ENCODE measurements at regions not wholly inside any gene's neighbourhood (a gene's known extent, or its start where the extent isn't known, plus 50 kb on each side); places are given as distances from the start of the nearest gene placed in this dataset.

- Histone ChIP-seq H3K9me3 (peaks cover 10% of the 10 kb centered on the region), H4K20me1 (no peaks in the 10 kb centered on the region), H3K4me3 (no peak overlapping the region), H3K4me1 (peaks cover 64% of the 10 kb centered on the region), H3K27me3 (no peaks in the 10 kb centered on the region), H3K4me2 (peak overlapping the region; percentile 74), H3K27ac (no peak overlapping the region), H3K9ac (no peak overlapping the region), H3K36me3 (no peaks in the 10 kb centered on the region)
- TF ChIP-seq Cebpa-rat (IDR thresholded peaks at IDR 0.05), result no peak
Measured at GRCh38 chr10:93150289-93150688, 76.6 kb downstream of the CYP26A1 start.

GRCh38 chr10:93150990-93151547, 77.4 kb downstream of the CYP26A1 start:
- Histone ChIP-seq H3K27ac (no peak overlapping the region), H4K20me1 (no peaks in the 10 kb centered on the region), H3K9me3 (peaks cover 10% of the 10 kb centered on the region), H3K4me2 (peak overlapping the region; percentile 74), H3K36me3 (no peaks in the 10 kb centered on the region), H3K4me1 (peaks cover 56% of the 10 kb centered on the region), H3K27me3 (no peaks in the 10 kb centered on the region), H3K9ac (no peak overlapping the region), H3K4me3 (no peak overlapping the region)
- no peak for TF ChIP-seq Cebpa-rat (IDR thresholded peaks at IDR 0.05)

GRCh38 chr10:93152136-93152535, 78.4 kb downstream of the CYP26A1 start:
- H3K4me1 ChIP-seq, result peaks cover 45% of the 10 kb centered on the region
- H3K27ac ChIP-seq, result no peak overlapping the region
- no peaks in the 10 kb centered on the region for H3K27me3 ChIP-seq
- no peaks in the 10 kb centered on the region for H4K20me1 ChIP-seq
- no peaks in the 10 kb centered on the region for H3K36me3 ChIP-seq
- peaks cover 10% of the 10 kb centered on the region for H3K9me3 ChIP-seq
- no peak overlapping the region for H3K9ac ChIP-seq
- no peak overlapping the region; the same call in 1 of the 2 replicates for H3K4me2 ChIP-seq
- no peak for TF ChIP-seq Cebpa-rat (IDR thresholded peaks at IDR 0.05)
- H3K4me3 ChIP-seq, result no peak overlapping the region

- no peak for TF ChIP-seq Cebpa-rat (IDR thresholded peaks at IDR 0.05)
- Histone ChIP-seq H3K27me3 (no peaks in the 10 kb centered on the region), H3K36me3 (no peaks in the 10 kb centered on the region), H3K4me3 (no peak overlapping the region), H3K9ac (no peak overlapping the region), H4K20me1 (no peaks in the 10 kb centered on the region), H3K27ac (no peak overlapping the region), H3K9me3 (peaks cover 26% of the 10 kb centered on the region), H3K4me1 (peaks cover 24% of the 10 kb centered on the region), H3K4me2 (no peak overlapping the region)
Measured at GRCh38 chr10:93154531-93154930, 80.8 kb downstream of the CYP26A1 start.

DNA sequence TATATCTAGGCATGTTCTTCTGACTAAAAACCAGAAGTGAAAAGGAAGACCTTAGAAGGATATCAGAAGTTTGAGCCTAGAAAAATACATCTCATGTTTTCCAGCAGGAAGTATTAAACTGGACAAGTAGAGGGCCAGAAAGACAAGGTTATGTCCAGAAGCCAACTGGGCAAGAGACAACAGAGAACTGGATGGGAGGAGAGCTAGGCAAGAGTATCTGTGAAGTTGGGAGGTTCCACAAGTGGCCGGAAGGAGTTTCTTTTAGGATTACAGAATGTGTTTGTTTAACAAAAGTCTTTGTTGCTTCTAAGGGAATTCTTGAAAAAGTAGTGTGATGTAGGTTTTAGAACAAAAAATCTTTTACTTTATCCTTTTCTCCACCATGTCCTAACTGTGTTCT, 86.4 kb downstream of the CYP26A1 start:
- Histone ChIP-seq H3K4me3 (no peak overlapping the region), H3K4me2 (no peak overlapping the region), H4K20me1 (no peaks in the 10 kb centered on the region), H3K9me3 (peaks cover 16% of the 10 kb centered on the region), H3K27me3 (no peaks in the 10 kb centered on the region), H3K4me1 (no peaks in the 10 kb centered on the region), H3K36me3 (no peaks in the 10 kb centered on the region), H3K27ac (no peak overlapping the region), H3K9ac (no peak overlapping the region)
- no peak for TF ChIP-seq Cebpa-rat (IDR thresholded peaks at IDR 0.05)

DNA sequence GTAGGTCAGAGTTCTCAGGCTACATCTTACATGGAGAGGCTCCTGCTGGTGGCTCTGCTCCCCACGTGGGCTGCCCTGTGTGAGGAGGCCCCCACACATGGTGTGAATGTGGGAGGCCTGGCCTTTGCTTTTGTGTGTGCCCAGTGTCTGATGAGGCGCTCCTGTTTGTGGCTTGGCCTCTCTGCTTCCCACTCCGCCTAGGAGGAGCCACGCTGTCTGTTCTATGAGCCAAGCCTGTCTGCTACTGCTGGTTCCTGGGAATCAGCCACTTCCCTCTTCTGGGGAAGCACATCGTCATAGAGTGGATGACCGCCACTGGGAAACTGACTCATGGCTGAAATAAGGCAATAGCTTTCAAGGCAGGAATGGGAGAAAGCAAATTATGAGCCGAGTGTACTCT, 87.1 kb downstream of the CYP26A1 start:
- no peaks in the 10 kb centered on the region for H3K27me3 ChIP-seq
- no peak overlapping the region for H3K4me2 ChIP-seq
- no peaks in the 10 kb centered on the region for H3K36me3 ChIP-seq
- TF ChIP-seq Cebpa-rat (IDR thresholded peaks at IDR 0.05), result no peak
- no peak overlapping the region for H3K4me3 ChIP-seq
- H4K20me1 ChIP-seq, result no peaks in the 10 kb centered on the region
- peaks cover 16% of the 10 kb centered on the region for H3K9me3 ChIP-seq
- no peak overlapping the region for H3K27ac ChIP-seq
- no peak overlapping the region for H3K9ac ChIP-seq
- H3K4me1 ChIP-seq, result peaks cover 2% of the 10 kb centered on the region

DNA sequence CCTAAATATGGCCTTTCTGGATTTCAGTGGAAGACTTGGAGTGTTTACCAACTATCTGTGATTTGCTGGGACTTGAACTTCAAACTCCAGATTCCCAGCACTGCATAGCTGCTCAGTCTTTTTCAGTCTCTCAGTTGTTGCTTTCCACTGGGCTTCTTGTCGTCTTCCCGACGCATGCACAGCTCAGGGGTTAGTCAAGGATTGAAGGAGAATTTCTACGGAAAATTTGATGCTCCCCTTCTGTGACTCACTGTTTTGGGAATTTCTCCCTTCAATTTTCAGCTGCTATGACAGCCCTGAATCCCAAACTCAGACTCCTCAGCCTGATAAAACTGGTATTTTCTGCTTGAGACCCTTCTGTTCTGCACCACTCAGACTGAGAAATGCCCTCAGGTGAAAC, 91.7 kb downstream of the CYP26A1 start:
- no peak for TF ChIP-seq Cebpa-rat (IDR thresholded peaks at IDR 0.05)
- Histone ChIP-seq H3K9me3 (peaks cover 17% of the 10 kb centered on the region), H3K4me2 (no peak overlapping the region), H4K20me1 (no peaks in the 10 kb centered on the region), H3K27me3 (no peaks in the 10 kb centered on the region), H3K4me3 (no peak overlapping the region), H3K9ac (no peak overlapping the region), H3K27ac (no peak overlapping the region), H3K36me3 (no peaks in the 10 kb centered on the region), H3K4me1 (peaks cover 7% of the 10 kb centered on the region)

GRCh38 chr10:93166134-93166533, 92.4 kb downstream of the CYP26A1 start:
- Histone ChIP-seq H3K4me3 (no peak overlapping the region), H3K36me3 (no peaks in the 10 kb centered on the region), H3K4me2 (peak overlapping the region; percentile 10; the same call in 1 of the 2 replicates), H4K20me1 (no peaks in the 10 kb centered on the region), H3K9me3 (peaks cover 24% of the 10 kb centered on the region), H3K27me3 (no peaks in the 10 kb centered on the region), H3K4me1 (peaks cover 7% of the 10 kb centered on the region), H3K27ac (no peak overlapping the region), H3K9ac (no peak overlapping the region)
- TF ChIP-seq Cebpa-rat (IDR thresholded peaks at IDR 0.05), result no peak

DNA sequence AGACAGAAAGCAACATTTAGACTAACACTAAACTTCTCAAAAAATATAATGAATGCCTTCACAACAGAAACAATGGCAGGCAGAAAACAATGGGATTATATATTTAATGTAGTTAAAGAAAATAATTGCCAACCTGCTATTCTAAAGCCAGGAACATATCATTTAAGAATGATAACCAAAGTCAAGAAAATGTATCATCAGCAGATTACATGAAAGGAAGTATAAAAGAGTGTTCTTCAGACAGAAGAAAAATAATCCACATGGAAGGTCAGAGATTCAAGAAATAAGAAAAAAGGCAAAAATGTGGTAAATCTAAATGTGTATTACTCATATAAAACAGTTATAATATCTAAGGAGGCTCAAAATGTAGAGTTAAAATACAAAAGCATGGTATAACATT, 98.1 kb downstream of the CYP26A1 start:
- Histone ChIP-seq H4K20me1 (no peaks in the 10 kb centered on the region), H3K4me1 (no peaks in the 10 kb centered on the region), H3K27me3 (no peaks in the 10 kb centered on the region), H3K4me2 (no peak overlapping the region), H3K9ac (no peak overlapping the region), H3K27ac (no peak overlapping the region), H3K4me3 (no peak overlapping the region), H3K9me3 (peaks cover 29% of the 10 kb centered on the region), H3K36me3 (no peaks in the 10 kb centered on the region)
- TF ChIP-seq Cebpa-rat (IDR thresholded peaks at IDR 0.05), result no peak

DNA sequence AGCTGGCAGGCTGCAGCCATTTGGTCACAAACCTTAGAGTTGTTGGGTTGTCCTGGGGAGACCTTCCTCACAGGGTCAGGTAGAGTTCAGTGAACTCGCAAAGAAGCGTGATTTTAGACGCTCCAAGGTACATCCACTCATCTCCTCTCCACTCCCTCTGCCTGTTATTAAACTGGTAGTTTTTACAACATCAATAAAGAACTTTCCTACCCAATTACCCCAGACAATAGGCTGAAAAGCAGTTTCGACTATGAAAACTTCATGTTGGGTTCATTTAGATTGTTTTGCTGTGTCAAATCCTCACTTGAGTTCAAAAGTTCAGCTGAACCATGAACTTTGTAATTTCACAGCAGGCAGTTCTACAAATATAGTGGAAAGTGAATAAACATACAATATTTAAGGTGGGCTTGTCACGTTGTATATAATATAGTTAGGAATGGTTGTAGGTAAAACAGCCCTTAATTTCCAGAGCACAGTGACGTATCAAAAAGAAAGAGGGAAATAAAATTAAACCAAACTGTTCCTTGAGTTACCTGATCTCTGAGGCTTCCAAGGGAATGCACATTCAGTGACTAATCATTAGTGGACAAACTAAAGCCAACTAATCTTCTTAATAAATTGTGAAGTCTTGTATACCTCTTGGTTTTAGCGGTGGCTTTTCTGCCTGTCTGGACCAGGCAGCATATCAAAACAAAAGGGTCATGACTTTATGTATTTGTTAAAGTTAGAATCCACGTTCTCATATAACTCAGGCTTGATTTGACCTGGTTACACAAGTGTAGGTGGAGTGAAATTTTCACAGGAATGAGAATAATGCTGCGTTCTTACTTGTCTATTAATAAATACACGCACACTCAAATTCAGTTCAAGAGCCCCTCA, 100.5 kb downstream of the CYP26A1 start:
- H3K9me3 ChIP-seq, result peaks cover 21% of the 10 kb centered on the region
- H3K4me1 ChIP-seq, result peaks cover 17% of the 10 kb centered on the region
- no peaks in the 10 kb centered on the region for H3K27me3 ChIP-seq
- H3K36me3 ChIP-seq, result no peaks in the 10 kb centered on the region
- H3K4me3 ChIP-seq, result no peak overlapping the region
- no peaks in the 10 kb centered on the region for H4K20me1 ChIP-seq
- H3K27ac ChIP-seq, result no peak overlapping the region
- no peak for TF ChIP-seq Cebpa-rat (IDR thresholded peaks at IDR 0.05)
- no peak overlapping the region for H3K9ac ChIP-seq
- H3K4me2 ChIP-seq, result no peak overlapping the region
